Bronchial epithelial cell (primary cell): ENCODE measurements at regions not wholly inside any gene's neighbourhood (a gene's known extent, or its start where the extent isn't known, plus 50 kb on each side); places are given as distances from the start of the nearest gene placed in this dataset.
A peak's percentile ranks its signal among the peaks of the same experiment; 100 is the strongest.

Experiments used
- DNase-seq: peaks from one replicate; pipeline ENCODE4 v3.0.0-alpha.2; 2010; ENCODE audit warnings: low read depth
- FAIRE-seq: peaks from 2 replicates; lab custom pipeline; 2011; peaks lifted over from hg19 to GRCh38; lab: Jason Lieb, UNC
- H3K27me3 ChIP-seq: 2 replicates; pipeline ENCODE4 v1.5.1; 2011; ENCODE audit warnings: low read length; ENCODE audit not compliant: control insufficient read depth, insufficient read depth
- H3K36me3 ChIP-seq: 2 replicates; pipeline ENCODE4 v1.5.1; 2011; ENCODE audit warnings: low read length; ENCODE audit not compliant: control insufficient read depth, insufficient read depth
- H3K4me3 ChIP-seq: 2 replicates; pipeline ENCODE4 v1.5.1; 2011; ENCODE audit warnings: mild to moderate bottlenecking, low read depth, low read length, control low read depth
- TF ChIP-seq, protein P1 (sequence below): IDR thresholded peaks from 2 replicates; pipeline ENCODE4 v1.5.1; 2011; ENCODE audit warnings: mild to moderate bottlenecking, moderate library complexity, low read length, control low read depth, inconsistent platforms; ENCODE audit not compliant: insufficient read depth, severe bottlenecking

DNA sequence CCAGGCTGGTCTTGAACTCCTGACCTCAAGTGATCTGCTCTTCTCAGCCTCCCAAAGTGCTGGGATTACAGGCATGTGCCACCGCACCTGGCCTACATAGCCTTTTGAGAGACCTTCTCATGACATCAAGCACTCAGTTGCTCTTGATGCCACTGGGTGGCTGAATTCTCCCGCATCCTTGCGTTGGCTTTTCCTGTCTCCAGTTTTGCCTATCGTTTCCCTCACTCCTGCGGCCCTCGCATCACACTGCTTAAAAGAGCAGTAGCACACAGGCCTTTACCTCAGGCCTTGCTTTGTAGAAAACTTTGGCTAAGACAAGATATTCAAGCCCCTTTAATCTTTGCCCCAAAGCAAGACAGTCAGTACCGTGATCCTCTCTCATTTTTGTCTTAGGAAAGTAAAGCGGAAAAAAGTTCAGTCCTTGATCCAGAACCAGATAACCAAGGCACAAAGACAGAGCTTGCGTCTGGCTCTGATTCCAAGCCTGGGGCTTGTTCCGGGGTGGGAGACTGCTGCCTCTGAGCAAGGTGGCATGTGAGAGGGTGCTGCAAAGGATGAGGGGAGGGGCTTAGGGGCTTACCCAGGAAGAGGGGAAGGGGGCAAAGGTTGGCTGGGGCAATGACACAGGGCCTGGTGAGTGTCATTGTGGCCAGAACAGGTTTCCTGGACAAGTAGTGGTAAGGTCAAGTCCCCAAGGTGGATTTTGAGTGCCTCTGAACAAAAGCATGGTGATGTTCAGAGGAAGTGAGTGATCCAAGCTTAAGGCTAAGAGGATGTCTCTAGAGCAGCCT is 175.0 kb upstream of the TLE3 start:
- TF ChIP-seq, protein P1, sequence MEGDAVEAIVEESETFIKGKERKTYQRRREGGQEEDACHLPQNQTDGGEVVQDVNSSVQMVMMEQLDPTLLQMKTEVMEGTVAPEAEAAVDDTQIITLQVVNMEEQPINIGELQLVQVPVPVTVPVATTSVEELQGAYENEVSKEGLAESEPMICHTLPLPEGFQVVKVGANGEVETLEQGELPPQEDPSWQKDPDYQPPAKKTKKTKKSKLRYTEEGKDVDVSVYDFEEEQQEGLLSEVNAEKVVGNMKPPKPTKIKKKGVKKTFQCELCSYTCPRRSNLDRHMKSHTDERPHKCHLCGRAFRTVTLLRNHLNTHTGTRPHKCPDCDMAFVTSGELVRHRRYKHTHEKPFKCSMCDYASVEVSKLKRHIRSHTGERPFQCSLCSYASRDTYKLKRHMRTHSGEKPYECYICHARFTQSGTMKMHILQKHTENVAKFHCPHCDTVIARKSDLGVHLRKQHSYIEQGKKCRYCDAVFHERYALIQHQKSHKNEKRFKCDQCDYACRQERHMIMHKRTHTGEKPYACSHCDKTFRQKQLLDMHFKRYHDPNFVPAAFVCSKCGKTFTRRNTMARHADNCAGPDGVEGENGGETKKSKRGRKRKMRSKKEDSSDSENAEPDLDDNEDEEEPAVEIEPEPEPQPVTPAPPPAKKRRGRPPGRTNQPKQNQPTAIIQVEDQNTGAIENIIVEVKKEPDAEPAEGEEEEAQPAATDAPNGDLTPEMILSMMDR: no peak
- H3K36me3 ChIP-seq: no peaks in the 10 kb centered on the region
- H3K27me3 ChIP-seq: peaks cover 5% of the 10 kb centered on the region
- FAIRE-seq: no peak
- H3K4me3 ChIP-seq: no peak overlapping the region
- no peak for DNase-seq

DNA sequence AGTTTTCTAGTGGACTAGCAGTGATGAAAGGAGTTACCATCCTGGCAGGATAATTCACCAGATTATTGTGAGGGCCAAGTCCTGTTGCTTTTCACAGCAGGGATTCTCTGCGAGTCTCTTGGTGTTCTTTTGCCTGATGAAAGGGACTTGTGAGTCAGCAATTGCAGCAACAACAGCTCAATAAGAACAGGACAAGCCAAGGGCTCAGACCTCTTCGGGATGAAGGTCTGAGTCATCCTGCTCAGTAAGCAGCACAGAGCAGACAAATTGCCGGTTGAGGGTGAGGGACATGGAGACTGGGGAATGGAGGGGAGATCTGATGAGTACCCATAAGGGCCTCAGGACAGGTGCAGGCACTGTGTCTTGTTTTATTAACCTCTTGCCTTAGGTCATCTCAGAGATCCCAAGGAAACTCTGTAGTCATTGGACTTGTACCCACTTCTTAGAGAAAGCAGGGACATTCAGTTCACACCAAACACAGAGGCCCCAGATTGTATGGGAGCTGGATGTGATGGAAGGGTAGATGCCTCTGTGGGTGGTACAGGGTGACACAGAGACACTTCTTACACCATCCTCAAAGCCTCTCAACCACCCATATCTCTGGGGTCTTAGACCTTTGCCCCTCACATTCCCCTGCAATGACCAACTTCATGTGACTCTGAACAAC is 173.8 kb upstream of the TLE3 start:
- H3K36me3 ChIP-seq: no peaks in the 10 kb centered on the region
- DNase-seq (peak; percentile 93), FAIRE-seq (peak; percentile 98)
- TF ChIP-seq, protein P1: no peak
- no peak overlapping the region for H3K4me3 ChIP-seq
- peaks cover 6% of the 10 kb centered on the region for H3K27me3 ChIP-seq

DNA sequence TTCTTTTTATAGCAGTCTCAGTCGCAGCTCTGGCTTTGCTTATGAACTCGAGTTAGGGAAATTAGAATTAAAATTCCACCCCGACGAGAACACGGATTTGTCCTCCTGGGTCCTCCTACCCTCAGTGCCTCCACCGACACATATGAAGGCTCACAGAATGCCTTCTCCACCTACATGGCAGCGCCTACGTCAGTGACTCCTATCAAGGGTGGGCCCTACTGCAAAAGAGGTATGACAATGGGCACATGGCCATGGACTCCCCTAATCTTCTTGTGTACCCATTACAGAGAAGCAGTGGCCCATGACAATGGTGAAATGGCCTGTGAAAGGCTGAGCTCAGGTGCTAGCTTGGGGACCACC is 173.0 kb upstream of the TLE3 start:
- DNase-seq (no peak), FAIRE-seq (no peak)
- no peak overlapping the region for H3K4me3 ChIP-seq
- peaks cover 6% of the 10 kb centered on the region for H3K27me3 ChIP-seq
- no peaks in the 10 kb centered on the region for H3K36me3 ChIP-seq
- TF ChIP-seq, protein P1: no peak

DNA sequence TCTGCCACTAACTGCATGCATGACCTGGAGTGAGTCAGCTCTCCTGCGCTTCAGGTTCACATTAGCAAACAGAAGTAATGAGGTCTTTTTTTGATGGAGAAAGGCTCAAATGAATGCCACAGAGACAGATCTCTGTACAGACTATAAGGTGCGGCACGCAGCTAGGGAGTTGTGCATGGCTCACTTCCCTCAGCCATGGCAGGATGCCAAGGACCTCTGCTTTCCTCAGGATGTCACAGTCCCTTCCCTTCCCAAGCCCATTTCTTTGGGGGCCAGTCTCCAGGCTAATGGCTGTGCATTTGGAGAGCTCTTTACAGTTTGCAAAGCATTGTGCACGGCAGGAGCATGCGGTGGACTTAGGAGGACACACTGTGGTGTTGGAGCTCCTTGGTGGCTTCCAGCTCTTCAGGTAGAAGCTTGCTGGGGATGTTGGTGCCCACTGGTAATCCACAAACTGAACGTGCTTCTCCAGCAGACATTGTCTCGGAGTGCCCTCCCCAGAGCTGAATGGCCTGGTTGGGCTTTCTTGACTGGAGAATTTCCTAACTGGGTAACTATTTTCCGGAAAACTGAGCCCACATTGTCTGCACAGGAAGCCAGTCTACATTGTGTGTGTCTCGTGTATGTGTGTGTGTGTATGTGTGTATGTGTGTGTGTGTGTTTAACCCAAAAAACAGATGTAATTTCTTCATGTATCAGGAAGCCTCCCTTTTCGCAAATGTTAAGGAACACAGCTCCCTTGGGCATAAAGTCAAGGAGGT is 172.5 kb upstream of the TLE3 start:
- DNase-seq: peak; percentile 43
- peak; percentile 13 for FAIRE-seq
- Histone ChIP-seq H3K4me3 (no peak overlapping the region), H3K27me3 (peaks cover 6% of the 10 kb centered on the region), H3K36me3 (no peaks in the 10 kb centered on the region)
- TF ChIP-seq, protein P1: no peak

DNA sequence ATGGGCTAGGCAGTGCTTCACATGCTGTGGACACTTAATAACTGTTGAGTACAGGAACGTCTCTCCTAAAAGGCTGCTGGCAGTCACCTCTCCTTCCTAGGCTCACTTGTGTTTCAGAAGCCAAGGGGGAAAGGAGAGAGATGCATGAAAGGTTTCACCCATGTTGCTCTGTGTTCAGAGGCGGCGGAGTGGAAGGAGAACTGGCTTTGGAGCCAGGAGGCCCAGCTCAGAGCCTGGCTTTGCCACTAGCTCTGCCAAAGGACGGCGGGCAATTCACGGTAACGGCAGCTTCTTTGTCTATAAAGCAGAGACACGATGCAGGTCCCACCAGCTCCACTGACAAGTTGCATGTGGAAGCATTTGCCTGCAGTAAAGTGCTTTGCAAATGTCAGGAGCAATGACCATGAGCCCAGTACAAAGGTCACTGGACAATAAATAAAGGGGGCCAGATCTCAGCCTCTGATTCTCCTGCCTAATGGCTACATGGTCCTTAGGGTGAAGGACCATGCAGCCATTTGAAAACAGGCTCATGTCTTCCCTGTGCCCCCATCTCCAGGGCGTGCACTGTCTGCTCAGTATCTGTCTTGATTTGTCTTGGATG is 171.7 kb upstream of the TLE3 start:
- peaks cover 4% of the 10 kb centered on the region for H3K27me3 ChIP-seq
- no peaks in the 10 kb centered on the region for H3K36me3 ChIP-seq
- FAIRE-seq (no peak), DNase-seq (no peak)
- TF ChIP-seq, protein P1: no peak
- H3K4me3 ChIP-seq: no peak overlapping the region
